GM10266 (cell line): ENCODE measurements at regions not wholly inside any gene's neighbourhood (a gene's known extent, or its start where the extent isn't known, plus 50 kb on each side); places are given as distances from the start of the nearest gene placed in this dataset.

Source experiments
- DNase-seq: peaks from one replicate; pipeline ENCODE4 v3.0.0; 2012; ENCODE audit errors: extremely low spot score
- CTCF ChIP-seq: IDR thresholded peaks from 2 replicates; pipeline ENCODE4 v1.5.1; 2012; ENCODE audit warnings: mild to moderate bottlenecking, low read depth; ENCODE audit not compliant: control insufficient read depth, insufficient read depth; ENCODE audit errors: missing control alignments

- no peak for DNase-seq
- TF ChIP-seq CTCF, result no peak
Measured at GRCh38 chr13:34265046-34265679, 447.2 kb downstream of the RFC3 start.

- TF ChIP-seq CTCF, result no peak
- DNase-seq, result no peak
Measured at GRCh38 chr13:34276764-34277163, 458.8 kb downstream of the RFC3 start.

DNA sequence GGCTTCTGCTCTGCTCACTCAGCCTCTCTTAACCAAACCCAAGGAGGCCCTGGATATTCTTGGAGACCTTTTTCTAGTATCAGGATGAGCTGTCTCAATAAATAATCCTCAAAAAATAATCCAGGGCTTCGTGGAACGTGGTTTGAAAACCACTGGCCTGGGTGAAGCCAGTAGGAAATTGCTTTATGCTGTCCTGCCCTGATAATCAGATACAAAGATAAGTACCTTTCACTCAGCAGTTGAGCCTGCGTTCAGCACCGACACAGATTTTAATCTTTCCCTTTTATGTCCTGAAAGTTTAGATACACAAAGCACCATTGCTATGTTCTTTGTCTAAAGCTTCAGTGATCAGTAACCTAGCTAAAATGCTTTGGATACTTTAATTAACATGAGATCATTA is 460.0 kb downstream of the RFC3 start:
- no peak for TF ChIP-seq CTCF
- no peak for DNase-seq

DNA sequence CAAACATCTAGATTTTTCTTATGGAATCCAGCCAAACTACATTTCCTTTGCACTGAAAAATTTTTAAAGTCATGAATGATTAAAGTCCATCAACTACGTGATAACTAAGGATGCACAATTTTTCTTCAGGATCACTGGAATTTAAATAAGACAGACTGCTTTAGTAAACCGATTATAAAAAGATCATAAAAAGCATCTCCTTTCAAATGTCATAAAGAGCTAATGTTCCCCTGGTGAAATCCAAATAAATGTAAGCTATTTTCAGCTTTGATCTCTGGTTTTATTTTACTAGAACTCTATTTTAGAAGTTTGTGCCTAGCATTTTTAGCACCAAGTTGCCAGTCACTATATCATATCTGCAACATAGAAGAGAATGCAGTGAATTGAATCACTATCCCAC is 460.8 kb downstream of the RFC3 start:
- no peak for TF ChIP-seq CTCF
- DNase-seq, result no peak

GRCh38 chr13:34290661-34291060 is 472.7 kb downstream of the RFC3 start:
- TF ChIP-seq CTCF, result no peak
- DNase-seq, result no peak

DNA sequence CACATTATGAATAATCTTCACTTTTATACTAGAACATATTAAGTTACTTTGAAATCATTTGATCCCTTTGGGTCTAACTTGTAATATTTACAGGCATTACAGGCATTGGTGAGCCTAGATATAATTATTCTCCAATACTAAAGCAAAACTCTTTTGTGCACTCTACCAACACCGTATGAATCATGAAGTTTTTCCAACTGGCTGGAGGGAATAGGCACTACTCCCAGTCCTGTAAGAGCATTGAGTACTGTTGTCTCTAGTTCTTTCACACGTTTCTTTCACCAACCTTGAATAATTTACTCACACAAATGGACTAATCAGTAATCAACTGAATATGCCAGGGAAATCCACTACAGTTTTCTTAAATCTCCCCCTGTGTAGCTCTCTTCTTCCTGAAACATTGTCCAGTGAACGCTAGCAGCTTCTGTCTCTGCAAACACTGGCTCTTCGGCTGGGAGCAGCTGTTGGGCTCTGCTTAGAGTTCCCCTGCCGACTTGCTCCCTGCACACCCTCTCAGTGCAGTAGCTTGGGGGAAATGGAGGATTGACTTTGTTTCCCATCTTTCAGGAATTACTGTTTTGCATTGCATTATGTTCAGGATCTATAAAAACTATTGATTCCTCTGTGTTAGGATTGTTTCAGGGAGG is 476.7 kb downstream of the RFC3 start:
- DNase-seq, result no peak
- no peak for TF ChIP-seq CTCF

DNA sequence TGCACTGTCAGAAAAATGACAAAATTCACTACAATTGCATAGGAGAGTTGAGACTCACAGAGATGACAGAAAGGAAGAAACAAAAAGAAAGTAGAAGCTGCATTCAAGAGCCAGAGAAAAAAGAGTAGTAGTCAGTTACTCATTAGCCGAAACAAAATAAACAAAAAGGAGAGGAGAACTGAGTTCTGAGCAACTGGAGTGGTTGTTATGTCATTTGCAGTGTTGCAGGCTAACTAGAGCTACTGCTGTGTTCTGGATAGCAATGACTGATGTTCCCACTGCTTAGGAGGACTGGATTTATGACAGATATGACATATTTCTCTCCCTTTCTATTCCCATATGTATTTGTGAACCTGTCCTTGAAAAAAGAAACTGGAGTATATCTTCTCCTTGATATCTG is 482.6 kb downstream of the RFC3 start:
- no peak for DNase-seq
- no peak for TF ChIP-seq CTCF
